Neural crest cell (in vitro differentiated cells): ENCODE measurements at regions not wholly inside any gene's neighbourhood (a gene's known extent, or its start where the extent isn't known, plus 50 kb on each side); places are given as distances from the start of the nearest gene placed in this dataset.

Experiments used
- DNase-seq: peaks from one replicate; pipeline ENCODE4 v3.0.0; 2021; ENCODE audit warnings: low read depth, mixed read lengths, low spot score
- H3K27ac Mint-ChIP-seq: one replicate; pipeline ENCODE4 v1.8.0; 2021; ENCODE audit warnings: mild to moderate bottlenecking, mixed read lengths; ENCODE audit not compliant: unreplicated experiment
- H3K27me3 Mint-ChIP-seq: 2 replicates; pipeline ENCODE4 v1.8.0; 2021; ENCODE audit warnings: low read depth, mild to moderate bottlenecking, mixed read lengths
- H3K36me3 Mint-ChIP-seq: 2 replicates; pipeline ENCODE4 v1.8.0; 2021; ENCODE audit warnings: low read depth, mild to moderate bottlenecking, mixed read lengths
- H3K4me1 Mint-ChIP-seq: 2 replicates; pipeline ENCODE4 v1.8.0; 2021; ENCODE audit warnings: mixed read lengths
- H3K4me3 Mint-ChIP-seq: one replicate; pipeline ENCODE4 v1.8.0; 2021; ENCODE audit warnings: mild to moderate bottlenecking, mixed read lengths
- H3K9me3 Mint-ChIP-seq: 2 replicates; pipeline ENCODE4 v1.8.0; 2021; ENCODE audit warnings: mixed read lengths
- TF ChIP-seq, protein P1 (sequence below): fragments of 200-600 bp; sonication (generic); conservative IDR thresholded peaks from 2 replicates; pipeline ENCODE4 v1.5.0; 2021; ENCODE audit warnings: antibody characterized with exemption, mild to moderate bottlenecking

- TF ChIP-seq, protein P1, sequence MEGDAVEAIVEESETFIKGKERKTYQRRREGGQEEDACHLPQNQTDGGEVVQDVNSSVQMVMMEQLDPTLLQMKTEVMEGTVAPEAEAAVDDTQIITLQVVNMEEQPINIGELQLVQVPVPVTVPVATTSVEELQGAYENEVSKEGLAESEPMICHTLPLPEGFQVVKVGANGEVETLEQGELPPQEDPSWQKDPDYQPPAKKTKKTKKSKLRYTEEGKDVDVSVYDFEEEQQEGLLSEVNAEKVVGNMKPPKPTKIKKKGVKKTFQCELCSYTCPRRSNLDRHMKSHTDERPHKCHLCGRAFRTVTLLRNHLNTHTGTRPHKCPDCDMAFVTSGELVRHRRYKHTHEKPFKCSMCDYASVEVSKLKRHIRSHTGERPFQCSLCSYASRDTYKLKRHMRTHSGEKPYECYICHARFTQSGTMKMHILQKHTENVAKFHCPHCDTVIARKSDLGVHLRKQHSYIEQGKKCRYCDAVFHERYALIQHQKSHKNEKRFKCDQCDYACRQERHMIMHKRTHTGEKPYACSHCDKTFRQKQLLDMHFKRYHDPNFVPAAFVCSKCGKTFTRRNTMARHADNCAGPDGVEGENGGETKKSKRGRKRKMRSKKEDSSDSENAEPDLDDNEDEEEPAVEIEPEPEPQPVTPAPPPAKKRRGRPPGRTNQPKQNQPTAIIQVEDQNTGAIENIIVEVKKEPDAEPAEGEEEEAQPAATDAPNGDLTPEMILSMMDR, result no peak
- H3K9me3 Mint-ChIP-seq, result peaks cover 4% of the 10 kb centered on the region
- no peaks in the 10 kb centered on the region for H3K27me3 Mint-ChIP-seq
- no peak for DNase-seq
- H3K27ac Mint-ChIP-seq, result no peak overlapping the region
- peaks cover 23% of the 10 kb centered on the region for H3K4me1 Mint-ChIP-seq
- no peaks in the 10 kb centered on the region for H3K36me3 Mint-ChIP-seq
- peak overlapping the region; percentile 77 for H3K4me3 Mint-ChIP-seq
Observed at GRCh38 chr2:190119257-190119656, 56.7 kb upstream of the MSTN start.

- H3K27ac Mint-ChIP-seq, result no peak overlapping the region
- no peak for DNase-seq
Observed at GRCh38 chr2:190117305-190117704, 54.8 kb upstream of the MSTN start.

GRCh38 chr2:190113000-190113399, 50.5 kb upstream of the MSTN start:
- Mint-ChIP-seq H3K4me1 (no peaks in the 10 kb centered on the region), H3K27ac (no peak overlapping the region), H3K9me3 (peaks cover 4% of the 10 kb centered on the region), H3K27me3 (no peaks in the 10 kb centered on the region), H3K36me3 (no peaks in the 10 kb centered on the region), H3K4me3 (no peak overlapping the region)
- no peak for DNase-seq
- TF ChIP-seq, protein P1, result no peak

More at GRCh38 chr2:190117305-190117704, 54.8 kb upstream of the MSTN start:
- Mint-ChIP-seq H3K36me3 (no peaks in the 10 kb centered on the region), H3K27me3 (no peaks in the 10 kb centered on the region), H3K9me3 (peaks cover 4% of the 10 kb centered on the region), H3K4me3 (no peak overlapping the region), H3K4me1 (peaks cover 20% of the 10 kb centered on the region)
- TF ChIP-seq, protein P1, result no peak
